H1 (cell line): ENCODE measurements at regions not wholly inside any gene's neighbourhood (a gene's known extent, or its start where the extent isn't known, plus 50 kb on each side); places are given as distances from the start of the nearest gene placed in this dataset.

Source experiments
- CHD7 ChIP-seq: fragments of 300-600 bp; sonication (generic); IDR thresholded peaks from 2 replicates; pipeline ENCODE4 v1.7.1; 2012; ENCODE audit warnings: low read length, moderate library complexity, mild to moderate bottlenecking, inconsistent platforms; ENCODE audit not compliant: insufficient replicate concordance
- SP1 ChIP-seq: IDR thresholded peaks from 2 replicates; pipeline ENCODE4 v1.6.1; 2011; ENCODE audit warnings: low read depth, low read length

- TF ChIP-seq CHD7 (no peak), SP1 (no peak)
These were observed 481.6 kb downstream of the NTRK2 start (continued) for GRCh38 chr9:85151162-85151561.
